ENCODE measurements at regions not wholly inside any gene's neighbourhood (a gene's known extent, or its start where the extent isn't known, plus 50 kb on each side); places are given as distances from the start of the nearest gene placed in this dataset.

DNA sequence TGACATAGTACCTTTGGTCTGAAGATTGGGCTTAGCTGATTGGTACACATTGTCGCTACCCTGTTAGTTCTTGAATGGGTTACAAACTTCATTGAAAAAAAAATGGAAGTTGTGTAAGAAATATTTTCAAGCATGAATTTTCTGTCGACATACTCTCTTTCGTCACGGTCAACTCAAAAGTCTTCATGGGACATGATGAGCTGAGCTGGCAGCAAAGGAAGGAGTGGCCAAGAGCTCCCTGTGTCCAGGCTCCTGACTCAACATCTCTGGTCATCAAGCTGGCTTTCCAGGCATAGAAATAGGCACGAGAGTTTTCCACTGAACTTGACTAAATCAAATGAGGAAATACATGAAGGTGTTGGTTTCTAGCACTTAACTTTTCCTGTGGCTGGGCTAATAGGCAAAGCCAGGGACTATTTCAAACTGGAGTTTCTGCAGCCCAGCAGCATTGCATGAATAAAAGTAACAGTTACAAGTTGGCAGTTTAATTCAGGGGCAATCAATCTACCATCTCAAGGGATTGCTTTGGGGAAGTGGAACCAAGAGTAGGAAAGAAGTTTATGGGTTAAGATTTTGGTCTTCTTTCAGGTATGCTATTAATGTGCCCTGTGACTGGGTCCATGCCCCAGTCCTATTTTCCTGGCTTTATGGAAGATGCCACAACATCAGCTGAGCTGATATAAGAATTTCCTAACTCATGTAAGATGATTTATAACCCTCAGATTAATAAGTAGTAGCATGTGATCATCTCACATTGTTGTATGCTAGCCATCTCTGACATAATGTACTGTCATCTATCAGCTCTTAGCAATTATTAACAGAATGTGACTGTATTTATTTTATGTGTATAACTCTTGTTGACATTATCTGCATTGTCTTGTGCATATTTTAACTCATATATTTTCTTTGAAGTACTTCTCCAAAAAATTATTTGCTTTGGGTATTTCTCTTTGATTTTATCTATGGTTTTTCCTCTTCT lies 385.8 kb downstream of the DLEU7 start:
- H3K4me3 ChIP-seq (ENCODE audit: low read depth, low read length), result no peak overlapping the region
- peak; percentile 31 for DNase-seq (ENCODE audit: low read depth)
- TF ChIP-seq, protein P1, sequence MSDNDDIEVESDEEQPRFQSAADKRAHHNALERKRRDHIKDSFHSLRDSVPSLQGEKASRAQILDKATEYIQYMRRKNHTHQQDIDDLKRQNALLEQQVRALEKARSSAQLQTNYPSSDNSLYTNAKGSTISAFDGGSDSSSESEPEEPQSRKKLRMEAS (IDR thresholded peaks at IDR 0.05; ENCODE audit: low read depth, low read length), result no peak
- TF ChIP-seq, protein P2, sequence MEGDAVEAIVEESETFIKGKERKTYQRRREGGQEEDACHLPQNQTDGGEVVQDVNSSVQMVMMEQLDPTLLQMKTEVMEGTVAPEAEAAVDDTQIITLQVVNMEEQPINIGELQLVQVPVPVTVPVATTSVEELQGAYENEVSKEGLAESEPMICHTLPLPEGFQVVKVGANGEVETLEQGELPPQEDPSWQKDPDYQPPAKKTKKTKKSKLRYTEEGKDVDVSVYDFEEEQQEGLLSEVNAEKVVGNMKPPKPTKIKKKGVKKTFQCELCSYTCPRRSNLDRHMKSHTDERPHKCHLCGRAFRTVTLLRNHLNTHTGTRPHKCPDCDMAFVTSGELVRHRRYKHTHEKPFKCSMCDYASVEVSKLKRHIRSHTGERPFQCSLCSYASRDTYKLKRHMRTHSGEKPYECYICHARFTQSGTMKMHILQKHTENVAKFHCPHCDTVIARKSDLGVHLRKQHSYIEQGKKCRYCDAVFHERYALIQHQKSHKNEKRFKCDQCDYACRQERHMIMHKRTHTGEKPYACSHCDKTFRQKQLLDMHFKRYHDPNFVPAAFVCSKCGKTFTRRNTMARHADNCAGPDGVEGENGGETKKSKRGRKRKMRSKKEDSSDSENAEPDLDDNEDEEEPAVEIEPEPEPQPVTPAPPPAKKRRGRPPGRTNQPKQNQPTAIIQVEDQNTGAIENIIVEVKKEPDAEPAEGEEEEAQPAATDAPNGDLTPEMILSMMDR (IDR thresholded peaks at IDR 0.05; ENCODE audit: low read depth, low read length), result no peak
- TF ChIP-seq POLR2A (IDR thresholded peaks at IDR 0.05; ENCODE audit: extremely low read depth, insufficient read length) (no peak), MYC (IDR thresholded peaks at IDR 0.05; ENCODE audit: low read depth, low read length) (no peak)

DNA sequence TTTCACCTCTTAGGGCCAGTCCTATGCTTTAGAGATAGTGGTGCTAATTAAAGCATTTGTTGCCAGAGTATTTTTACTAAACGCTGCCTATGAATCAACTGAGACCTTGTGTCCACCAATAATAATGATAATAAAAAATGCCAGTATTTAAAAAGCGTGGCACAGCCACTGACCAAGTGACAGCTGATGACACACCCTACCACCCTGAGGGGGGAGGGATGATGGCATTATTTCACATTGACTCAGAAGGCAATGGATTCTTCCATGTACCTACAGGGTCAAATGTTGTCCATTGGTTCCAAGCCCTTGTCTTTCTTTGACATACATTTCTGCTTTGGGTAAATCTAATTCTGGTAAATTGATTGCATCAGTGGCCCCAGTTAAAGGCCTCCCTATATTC lies 384.4 kb downstream of the DLEU7 start:
- no peak overlapping the region for H3K4me3 ChIP-seq (ENCODE audit: low read depth, low read length)
- no peak for DNase-seq (ENCODE audit: low read depth)
- TF ChIP-seq POLR2A (IDR thresholded peaks at IDR 0.05; ENCODE audit: extremely low read depth, insufficient read length), result no peak
- TF ChIP-seq, protein P2 (IDR thresholded peaks at IDR 0.05; ENCODE audit: low read depth, low read length), result no peak
- no peak for TF ChIP-seq MYC (IDR thresholded peaks at IDR 0.05; ENCODE audit: low read depth, low read length)
- TF ChIP-seq, protein P1 (IDR thresholded peaks at IDR 0.05; ENCODE audit: low read depth, low read length), result no peak

DNA sequence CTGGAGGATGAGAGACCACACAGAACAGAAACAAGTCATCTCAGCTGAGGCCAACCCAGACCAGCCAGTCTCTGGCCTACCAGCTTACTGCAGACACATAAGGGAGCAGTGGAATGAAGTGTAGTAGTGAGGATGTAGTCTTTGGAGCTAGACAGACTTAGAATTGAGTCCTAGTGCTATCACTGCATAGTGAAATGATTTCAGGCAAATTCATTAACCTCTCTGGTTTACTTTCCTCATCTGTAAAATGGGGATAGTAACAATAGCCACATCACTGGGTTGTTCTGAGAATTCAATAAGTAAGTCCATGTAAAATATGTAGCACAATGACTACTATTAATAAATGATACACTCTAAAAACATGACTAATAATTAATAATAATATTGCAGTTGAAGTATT lies 383.8 kb downstream of the DLEU7 start:
- DNase-seq (ENCODE audit: low read depth), result no peak
- no peak overlapping the region for H3K4me3 ChIP-seq (ENCODE audit: low read depth, low read length)
- TF ChIP-seq, protein P1 (IDR thresholded peaks at IDR 0.05; ENCODE audit: low read depth, low read length), result no peak
- no peak for TF ChIP-seq POLR2A (IDR thresholded peaks at IDR 0.05; ENCODE audit: extremely low read depth, insufficient read length)
- TF ChIP-seq, protein P2 (IDR thresholded peaks at IDR 0.05; ENCODE audit: low read depth, low read length), result no peak

DNA sequence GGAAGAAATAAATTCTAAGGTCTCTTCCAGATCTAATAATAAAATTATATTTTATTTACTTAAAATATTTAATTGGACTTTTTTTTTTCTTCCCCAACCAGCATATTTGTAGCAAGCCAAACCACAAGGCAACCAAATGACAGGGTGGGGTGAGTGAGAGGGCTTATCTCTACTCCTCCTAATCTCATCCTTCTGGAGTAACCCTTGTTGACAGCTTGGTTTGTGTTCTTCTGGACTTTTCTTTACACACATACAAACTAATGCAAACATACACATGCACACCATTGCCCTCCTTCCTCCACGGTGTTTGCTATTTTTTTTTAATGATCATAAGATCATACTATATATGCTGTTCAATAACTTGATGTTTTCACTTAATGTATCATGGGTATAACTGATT lies 383.1 kb downstream of the DLEU7 start:
- TF ChIP-seq POLR2A (IDR thresholded peaks at IDR 0.05; ENCODE audit: extremely low read depth, insufficient read length) (no peak), MYC (IDR thresholded peaks at IDR 0.05; ENCODE audit: low read depth, low read length) (no peak)
- TF ChIP-seq, protein P1 (IDR thresholded peaks at IDR 0.05; ENCODE audit: low read depth, low read length), result no peak
- TF ChIP-seq, protein P2 (IDR thresholded peaks at IDR 0.05; ENCODE audit: low read depth, low read length), result no peak
- no peak for DNase-seq (ENCODE audit: low read depth)
- no peak overlapping the region for H3K4me3 ChIP-seq (ENCODE audit: low read depth, low read length)

DNA sequence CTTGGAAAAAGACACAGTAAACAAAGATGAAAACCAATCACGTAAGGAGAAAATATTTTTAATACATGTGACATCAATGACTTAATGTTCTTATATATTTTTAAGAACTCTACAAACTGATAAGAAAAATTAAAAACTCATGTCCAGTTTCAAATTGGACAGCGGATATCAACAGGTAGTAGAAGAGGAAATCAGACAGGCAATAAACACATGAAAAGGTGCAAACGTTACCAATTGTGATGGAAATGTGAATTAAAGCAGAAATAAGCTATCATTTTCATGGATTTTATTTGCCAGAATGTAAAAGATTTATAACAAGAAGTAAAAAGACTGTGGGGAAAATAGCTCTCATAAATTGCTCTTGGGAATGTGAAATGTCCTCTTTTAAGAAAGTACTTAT lies 382.3 kb downstream of the DLEU7 start:
- H3K4me3 ChIP-seq (ENCODE audit: low read depth, low read length), result no peak overlapping the region
- no peak for DNase-seq (ENCODE audit: low read depth)
- TF ChIP-seq, protein P1 (IDR thresholded peaks at IDR 0.05; ENCODE audit: low read depth, low read length), result no peak
- no peak for TF ChIP-seq POLR2A (IDR thresholded peaks at IDR 0.05; ENCODE audit: extremely low read depth, insufficient read length)
- no peak for TF ChIP-seq MYC (IDR thresholded peaks at IDR 0.05; ENCODE audit: low read depth, low read length)
- TF ChIP-seq, protein P2 (IDR thresholded peaks at IDR 0.05; ENCODE audit: low read depth, low read length), result no peak
